ENCODE measurements at regions not wholly inside any gene's neighbourhood (a gene's known extent, or its start where the extent isn't known, plus 50 kb on each side); places are given as distances from the start of the nearest gene placed in this dataset.
"Not testable (repeated sequence)": the region's sequence is repeated elsewhere in the genome, so short reads cannot be mapped to it uniquely, and the experiment has no call there.

- no CpG with 5 or more reads among the region's 3 CpGs for WGBS (ENCODE audit: insufficient coverage)
- H3K27ac ChIP-seq (ENCODE audit: low read length in 2 of 2) = no peak overlapping the region
- H3K4me2 ChIP-seq (replicated peaks; ENCODE audit: low read depth, low read length, poor library complexity, severe bottlenecking) = no peak overlapping the region
- no peak overlapping the region for H3K4me3 ChIP-seq (ENCODE audit: control extremely low read depth in 1 of 5, extremely low read depth in 1 of 5, insufficient read depth in 1 of 5, low read depth in 2 of 5, low read length in 4 of 5)
- no peak overlapping the region for H3K9ac ChIP-seq (ENCODE audit: low read length)
- H3K27me3 ChIP-seq (replicated peaks in 1 of 4; ENCODE audit: control extremely low read depth in 1 of 4, control insufficient read depth in 3 of 4, insufficient read depth in 4 of 4, low read length in 3 of 4) = no peaks in the 10 kb centered on the region
- Mint-ChIP-seq H3K4me3 (no peak overlapping the region), H3K27ac (no peak overlapping the region), H3K4me1 (no peaks in the 10 kb centered on the region), H3K9me3 (ENCODE audit: insufficient read depth) (no peaks in the 10 kb centered on the region), H3K27me3 (no peaks in the 10 kb centered on the region)
- H3K9me3 ChIP-seq (ENCODE audit: control extremely low read depth in 1 of 3, control insufficient read depth in 2 of 3, insufficient read depth in 1 of 3, low read length in 2 of 3) = no peaks in the 10 kb centered on the region
- ChIA-PET CTCF (no interaction called here), POLR2A (no interaction called here)
- ATAC-seq (ENCODE audit: low read depth) = no peak
- H3K79me2 ChIP-seq (ENCODE audit: control insufficient read depth, insufficient read depth, low read length) = no peaks in the 10 kb centered on the region
- no peak overlapping the region for H2AFZ ChIP-seq (ENCODE audit: insufficient read depth, low read depth, low read length, poor library complexity, severe bottlenecking)
- H3K4me1 ChIP-seq (ENCODE audit: control insufficient read depth in 2 of 2, insufficient read depth in 2 of 2, low read length in 2 of 2) = no peaks in the 10 kb centered on the region
- no peaks in the 10 kb centered on the region for H4K20me1 ChIP-seq (ENCODE audit: control insufficient read depth, insufficient read depth, low read length, poor library complexity, severe bottlenecking)
- no peaks in the 10 kb centered on the region for H3K36me3 ChIP-seq (replicated peaks in 1 of 2; ENCODE audit: control extremely low read depth in 1 of 2, control insufficient read depth in 1 of 2, extremely low read depth in 1 of 2, insufficient read depth in 2 of 2, low read length in 1 of 2)
- no peak for TF ChIP-seq CTCF (IDR thresholded peaks at IDR 0.05)
- no peak for TF ChIP-seq EZH2 (IDR thresholded peaks at IDR 0.05; ENCODE audit: borderline replicate concordance, insufficient read depth, low read depth, low read length, poor library complexity, severe bottlenecking)
- intact Hi-C loops (cut with micrococcal nuclease) = no loop called here
- no peak for DNase-seq
Measured at GRCh38 chr6:85237478-85237877, 212.4 kb upstream of the NT5E start.

- H3K27me3 Mint-ChIP-seq = no peaks in the 10 kb centered on the region
- no peaks in the 10 kb centered on the region for H3K4me1 Mint-ChIP-seq
- TF ChIP-seq CTCF (IDR thresholded peaks at IDR 0.05) (no peak), EZH2 (IDR thresholded peaks at IDR 0.05; ENCODE audit: borderline replicate concordance, insufficient read depth, low read depth, low read length, poor library complexity, severe bottlenecking) (no peak)
- Histone ChIP-seq H2AFZ (ENCODE audit: insufficient read depth, low read depth, low read length, poor library complexity, severe bottlenecking) (no peak overlapping the region), H3K9ac (ENCODE audit: low read length) (no peak overlapping the region), H3K36me3 (replicated peaks in 1 of 2; ENCODE audit: control extremely low read depth in 1 of 2, control insufficient read depth in 1 of 2, extremely low read depth in 1 of 2, insufficient read depth in 2 of 2, low read length in 1 of 2) (no peaks in the 10 kb centered on the region), H3K4me1 (ENCODE audit: control insufficient read depth in 2 of 2, insufficient read depth in 2 of 2, low read length in 2 of 2) (no peaks in the 10 kb centered on the region), H3K27ac (ENCODE audit: low read length in 2 of 2) (no peak overlapping the region), H3K4me2 (replicated peaks; ENCODE audit: low read depth, low read length, poor library complexity, severe bottlenecking) (no peak overlapping the region), H3K79me2 (ENCODE audit: control insufficient read depth, insufficient read depth, low read length) (no peaks in the 10 kb centered on the region), H3K27me3 (replicated peaks in 1 of 4; ENCODE audit: control extremely low read depth in 1 of 4, control insufficient read depth in 3 of 4, insufficient read depth in 4 of 4, low read length in 3 of 4) (no peaks in the 10 kb centered on the region), H4K20me1 (ENCODE audit: control insufficient read depth, insufficient read depth, low read length, poor library complexity, severe bottlenecking) (no peaks in the 10 kb centered on the region), H3K4me3 (ENCODE audit: control extremely low read depth in 1 of 5, extremely low read depth in 1 of 5, insufficient read depth in 1 of 5, low read depth in 2 of 5, low read length in 4 of 5) (no peak overlapping the region), H3K9me3 (ENCODE audit: control extremely low read depth in 1 of 3, control insufficient read depth in 2 of 3, insufficient read depth in 1 of 3, low read length in 2 of 3) (no peaks in the 10 kb centered on the region)
- no peak for DNase-seq
- ATAC-seq (ENCODE audit: low read depth) = no peak
- intact Hi-C loops (cut with micrococcal nuclease) = no loop called here
- no peak overlapping the region for H3K4me3 Mint-ChIP-seq
- CTCF ChIA-PET = no interaction called here
- POLR2A ChIA-PET = no interaction called here
- WGBS (ENCODE audit: insufficient coverage) = no CpG with 5 or more reads among the region's 3 CpGs
- no peaks in the 10 kb centered on the region for H3K9me3 Mint-ChIP-seq (ENCODE audit: insufficient read depth)
- H3K27ac Mint-ChIP-seq = no peak overlapping the region
Measured at GRCh38 chr6:85236636-85237035, 213.2 kb upstream of the NT5E start.

- H3K9me3 Mint-ChIP-seq (ENCODE audit: insufficient read depth); H3K4me3 Mint-ChIP-seq; intact Hi-C loops (cut with micrococcal nuclease); H3K79me2 ChIP-seq (ENCODE audit: control insufficient read depth, insufficient read depth, low read length); H3K27me3 ChIP-seq (replicated peaks in 1 of 4; ENCODE audit: control extremely low read depth in 1 of 4, control insufficient read depth in 3 of 4, insufficient read depth in 4 of 4, low read length in 3 of 4); H2AFZ ChIP-seq (ENCODE audit: insufficient read depth, low read depth, low read length, poor library complexity, severe bottlenecking); H3K4me1 ChIP-seq (ENCODE audit: control insufficient read depth in 2 of 2, insufficient read depth in 2 of 2, low read length in 2 of 2); H3K27ac ChIP-seq (ENCODE audit: low read length in 2 of 2); H3K4me1 Mint-ChIP-seq; CTCF ChIA-PET; H3K9ac ChIP-seq (ENCODE audit: low read length); H3K4me2 ChIP-seq (replicated peaks; ENCODE audit: low read depth, low read length, poor library complexity, severe bottlenecking); H3K27me3 Mint-ChIP-seq; H3K9me3 ChIP-seq (ENCODE audit: control extremely low read depth in 1 of 3, control insufficient read depth in 2 of 3, insufficient read depth in 1 of 3, low read length in 2 of 3); ATAC-seq (ENCODE audit: low read depth); H4K20me1 ChIP-seq (ENCODE audit: control insufficient read depth, insufficient read depth, low read length, poor library complexity, severe bottlenecking); DNase-seq; H3K27ac Mint-ChIP-seq; H3K4me3 ChIP-seq (ENCODE audit: control extremely low read depth in 1 of 5, extremely low read depth in 1 of 5, insufficient read depth in 1 of 5, low read depth in 2 of 5, low read length in 4 of 5); POLR2A ChIA-PET; H3K36me3 ChIP-seq (replicated peaks in 1 of 2; ENCODE audit: control extremely low read depth in 1 of 2, control insufficient read depth in 1 of 2, extremely low read depth in 1 of 2, insufficient read depth in 2 of 2, low read length in 1 of 2): not testable (repeated sequence)
- WGBS (ENCODE audit: insufficient coverage) = 94% methylated on average over 1 of the region's 1 CpG
Measured at GRCh38 chr6:85227345-85227744, 222.5 kb upstream of the NT5E start.

All from B cell (primary cell).